SW 1271 (cell line): ENCODE measurements at regions not wholly inside any gene's neighbourhood (a gene's known extent, or its start where the extent isn't known, plus 50 kb on each side); places are given as distances from the start of the nearest gene placed in this dataset.
"Not testable (repeated sequence)": the region's sequence is repeated elsewhere in the genome, so short reads cannot be mapped to it uniquely, and the experiment has no call there.

Experiments
- DNase-seq, 2 experiments: peaks; one replicate each; lab custom pipeline; 2025; lab: John Stamatoyannopoulos, UW

GRCh38 chrX:51148848-51149247 is 183.8 kb upstream of the NUDT10 start:
- no peak for DNase-seq

- no peak for DNase-seq
Measured at GRCh38 chrX:51151734-51152133, 180.9 kb upstream of the NUDT10 start.

- DNase-seq = no peak
Measured at GRCh38 chrX:51155157-51155556, 177.5 kb upstream of the NUDT10 start.

GRCh38 chrX:51155566-51155965 is 177.1 kb upstream of the NUDT10 start:
- no peak for DNase-seq

- no peak for DNase-seq
Measured at GRCh38 chrX:51158231-51158630, 174.4 kb upstream of the NUDT10 start.

GRCh38 chrX:51159378-51159777 is 173.2 kb upstream of the NUDT10 start:
- DNase-seq = not testable (repeated sequence)

GRCh38 chrX:51163730-51164129 is 168.9 kb upstream of the NUDT10 start:
- no peak for DNase-seq

GRCh38 chrX:51178356-51178900 is 154.2 kb upstream of the NUDT10 start:
- DNase-seq = not testable (repeated sequence)

GRCh38 chrX:51179805-51180204 is 152.8 kb upstream of the NUDT10 start:
- not testable (repeated sequence) for DNase-seq

GRCh38 chrX:51182545-51182944 is 150.1 kb upstream of the NUDT10 start:
- no peak for DNase-seq

- DNase-seq = no peak
Measured at GRCh38 chrX:51192104-51192503, 140.5 kb upstream of the NUDT10 start.

GRCh38 chrX:51215266-51215665 is 117.4 kb upstream of the NUDT10 start:
- no peak for DNase-seq

- DNase-seq = no peak
Measured at GRCh38 chrX:51215856-51216255, 116.8 kb upstream of the NUDT10 start.

GRCh38 chrX:51242212-51242611 is 90.4 kb upstream of the NUDT10 start:
- DNase-seq = no peak

GRCh38 chrX:51257490-51257889 is 75.1 kb upstream of the NUDT10 start:
- DNase-seq = no peak

- DNase-seq = not testable (repeated sequence)
Measured at GRCh38 chrX:51262271-51262670, 70.4 kb upstream of the NUDT10 start.

GRCh38 chrX:51272638-51273037 is 60.0 kb upstream of the NUDT10 start:
- DNase-seq = no peak

- DNase-seq = no peak
Measured at GRCh38 chrX:51281758-51282318, 50.8 kb upstream of the NUDT10 start.
